Activated T-cell treated with anti-CD3 and anti-CD28 coated beads for 24 hours (primary cell): ENCODE measurements at regions not wholly inside any gene's neighbourhood (a gene's known extent, or its start where the extent isn't known, plus 50 kb on each side); places are given as distances from the start of the nearest gene placed in this dataset.

Experiments
- DNase-seq: peaks from one replicate; pipeline ENCODE4 v3.0.0-alpha.2; 2020; ENCODE audit warnings: low read depth

DNA sequence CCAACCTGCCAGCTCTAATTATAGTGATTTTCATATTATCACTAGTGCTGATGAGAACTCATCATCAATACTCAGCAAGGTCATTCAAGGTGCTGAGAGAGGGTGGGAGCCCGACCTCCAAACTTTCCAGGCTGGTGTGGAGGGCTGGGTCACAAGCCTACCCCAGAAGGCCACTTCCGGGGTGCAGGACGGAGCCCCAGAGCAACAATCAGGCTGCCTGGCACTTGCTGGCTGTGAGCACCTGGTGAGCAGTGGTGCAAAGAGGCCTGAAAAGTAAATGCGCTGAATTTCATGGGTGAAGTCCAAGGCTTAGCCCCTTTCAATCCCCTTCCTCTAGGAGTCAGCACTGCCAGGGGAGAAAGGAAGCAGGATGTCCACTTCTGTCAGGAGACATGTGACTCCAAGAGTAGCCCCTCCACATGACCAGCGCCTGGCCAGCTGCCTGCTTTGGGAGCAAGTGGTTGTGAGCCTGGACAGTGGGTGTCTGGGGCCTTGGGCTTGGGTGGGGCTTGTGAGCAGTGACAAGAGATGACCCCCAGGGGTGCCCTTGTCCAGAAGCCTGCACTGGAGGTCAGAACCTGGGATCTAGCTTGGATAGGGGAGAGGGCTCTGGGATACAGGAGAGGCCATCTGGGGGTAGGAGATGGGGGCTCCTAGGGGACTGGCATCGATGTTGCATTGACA lies 165.0 kb upstream of the TLE3 start:
- DNase-seq: no peak

DNA sequence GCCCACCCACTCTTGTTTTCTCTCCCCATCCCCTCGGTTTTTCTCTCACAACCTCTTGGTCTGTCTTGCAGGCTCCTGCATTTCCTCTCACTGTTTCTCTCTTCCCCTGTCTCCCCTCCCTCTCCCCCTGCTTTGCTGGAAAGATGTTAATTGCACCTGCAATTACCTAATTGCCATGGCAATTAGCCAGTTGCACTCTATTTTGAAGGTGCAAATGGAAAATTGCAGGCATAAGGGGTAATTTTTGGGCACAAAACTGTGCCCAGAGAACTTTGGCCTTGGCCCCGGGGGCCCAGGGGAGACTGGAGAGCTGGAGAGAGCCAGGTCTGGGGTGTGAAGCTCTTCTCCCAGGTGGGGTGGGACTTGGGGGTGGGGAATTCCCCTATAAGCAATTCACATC lies 164.5 kb upstream of the TLE3 start:
- DNase-seq: no peak

DNA sequence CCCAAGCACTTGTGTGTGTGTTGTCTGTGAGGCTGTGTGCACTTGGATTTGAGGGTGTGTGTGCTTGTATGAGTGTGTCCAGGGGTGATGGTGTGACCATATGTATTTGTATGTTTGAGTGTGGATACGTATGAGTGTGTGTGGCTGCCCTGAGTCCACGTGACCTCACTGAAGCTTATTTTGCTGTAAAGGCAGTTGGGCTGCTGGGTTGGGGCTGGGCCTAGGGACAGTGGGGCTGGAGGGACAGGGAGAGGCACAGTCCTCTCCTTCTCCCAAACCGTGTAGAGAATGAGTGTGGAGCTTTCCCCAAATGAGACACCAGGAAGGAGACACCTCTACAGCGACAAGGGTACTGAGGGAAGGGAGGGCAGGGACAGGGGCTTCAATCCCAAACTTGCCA lies 163.4 kb upstream of the TLE3 start:
- no peak for DNase-seq

DNA sequence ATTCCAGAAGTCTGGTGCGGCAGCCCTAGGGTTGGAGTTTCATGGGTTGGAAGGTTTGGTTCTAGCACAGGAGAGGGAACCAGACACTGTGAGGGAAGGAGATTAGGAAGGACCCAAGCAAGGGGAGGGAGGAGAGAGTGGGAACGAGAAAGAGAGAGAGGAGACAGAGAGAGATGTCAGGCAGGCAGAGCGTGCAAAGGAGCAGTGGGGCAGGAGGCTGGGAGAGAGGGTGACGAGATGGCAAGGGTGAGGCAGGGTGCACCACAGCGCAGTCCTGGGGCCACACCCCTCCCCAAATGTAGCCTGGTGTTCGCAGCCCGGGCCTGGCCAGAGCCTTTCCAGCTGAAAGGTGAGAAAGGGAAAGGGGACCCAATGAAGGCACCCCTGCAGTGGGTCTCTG lies 162.9 kb upstream of the TLE3 start:
- no peak for DNase-seq

DNA sequence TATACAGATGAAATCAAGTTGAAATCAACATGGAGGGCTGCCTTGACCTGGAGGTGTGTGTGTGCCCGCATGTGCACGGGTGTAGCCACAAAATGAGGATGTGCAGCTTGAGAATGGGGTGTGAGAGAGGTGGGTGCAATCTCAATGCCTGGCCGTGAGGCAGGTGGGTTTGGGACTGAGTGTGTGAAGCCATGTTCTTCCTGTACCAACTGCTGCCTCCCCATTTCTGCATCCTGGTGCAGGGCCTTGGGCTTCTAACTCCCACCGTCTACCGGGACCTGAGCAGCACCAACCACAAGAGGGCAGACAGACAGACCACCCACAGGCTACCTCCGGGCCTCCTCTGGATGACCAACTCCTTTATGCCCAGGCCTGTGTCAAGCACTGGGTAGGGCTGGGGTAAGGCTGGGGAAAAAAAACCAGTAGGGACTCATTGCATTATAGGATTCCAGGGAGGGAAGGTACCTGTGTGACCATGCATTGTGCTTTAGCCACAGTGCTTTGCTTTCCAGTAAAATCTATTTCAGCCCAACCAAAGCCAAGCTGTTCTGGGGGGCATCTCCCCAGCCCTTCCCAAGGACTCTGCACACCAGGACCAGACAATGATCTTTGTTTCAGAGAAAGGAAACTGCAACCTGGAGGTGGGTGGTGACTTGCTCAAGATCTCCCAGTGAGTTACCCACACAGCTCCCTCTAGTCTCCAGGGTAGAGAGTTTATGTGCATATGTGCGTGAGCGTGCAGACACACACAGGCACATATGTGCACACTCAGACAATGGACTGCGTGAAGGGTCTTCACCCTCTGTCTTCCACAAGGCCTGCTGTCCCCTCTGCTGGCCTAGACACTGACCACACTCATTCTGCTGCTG lies 162.2 kb upstream of the TLE3 start:
- DNase-seq: no peak

DNA sequence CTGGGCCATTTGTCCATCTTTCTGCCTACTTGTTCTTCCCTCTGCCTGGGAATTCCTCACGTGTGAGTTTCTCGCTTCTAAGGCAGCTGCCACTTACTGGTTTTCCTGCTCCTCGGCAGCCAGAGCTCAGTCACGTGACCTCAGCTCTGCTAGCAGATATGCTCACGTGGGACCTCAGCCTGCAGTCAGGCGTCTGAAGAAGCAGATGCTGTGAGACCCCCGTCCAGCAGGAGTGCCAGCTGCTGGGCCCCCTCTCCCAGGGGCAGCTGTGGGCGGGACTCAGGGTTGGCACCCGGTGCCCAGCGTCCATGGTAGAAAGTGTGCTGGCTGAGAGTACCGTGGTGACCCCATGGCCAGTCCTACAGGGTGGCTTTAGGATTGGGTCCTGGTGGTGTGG lies 161.3 kb upstream of the TLE3 start:
- DNase-seq: no peak

DNA sequence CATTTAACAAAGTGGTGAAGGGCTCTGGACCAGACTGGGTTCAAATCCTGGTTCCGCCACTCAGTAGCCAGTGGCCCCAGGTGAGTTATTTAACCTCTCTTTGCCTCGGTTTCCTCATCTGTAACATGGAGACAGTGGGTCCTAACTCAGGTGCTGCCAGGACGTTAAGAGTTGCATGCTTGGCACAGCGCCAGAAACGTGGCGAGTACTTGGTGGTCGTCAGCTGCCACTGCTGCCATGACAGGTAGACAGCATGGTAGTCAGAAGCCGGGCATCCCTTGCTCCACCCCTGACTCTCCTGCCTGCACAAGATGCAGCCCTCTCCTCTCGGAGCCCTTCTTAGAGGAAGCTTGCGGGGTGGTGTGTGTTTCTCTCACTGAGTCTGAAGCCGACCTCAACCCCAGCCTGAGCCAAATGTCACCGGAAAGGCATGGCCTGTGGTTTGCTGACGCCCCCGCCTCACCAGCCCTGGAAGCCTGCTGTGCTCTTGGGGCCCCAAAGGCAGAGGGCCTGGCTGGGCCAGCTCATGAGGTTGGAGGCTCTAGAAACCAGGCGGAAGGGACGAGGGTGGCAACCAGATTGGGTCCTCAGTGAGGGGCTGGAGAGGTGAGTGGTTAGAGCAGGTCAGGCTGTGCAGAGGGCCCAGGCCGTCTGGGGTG lies 160.8 kb upstream of the TLE3 start:
- DNase-seq: peak; percentile 62

DNA sequence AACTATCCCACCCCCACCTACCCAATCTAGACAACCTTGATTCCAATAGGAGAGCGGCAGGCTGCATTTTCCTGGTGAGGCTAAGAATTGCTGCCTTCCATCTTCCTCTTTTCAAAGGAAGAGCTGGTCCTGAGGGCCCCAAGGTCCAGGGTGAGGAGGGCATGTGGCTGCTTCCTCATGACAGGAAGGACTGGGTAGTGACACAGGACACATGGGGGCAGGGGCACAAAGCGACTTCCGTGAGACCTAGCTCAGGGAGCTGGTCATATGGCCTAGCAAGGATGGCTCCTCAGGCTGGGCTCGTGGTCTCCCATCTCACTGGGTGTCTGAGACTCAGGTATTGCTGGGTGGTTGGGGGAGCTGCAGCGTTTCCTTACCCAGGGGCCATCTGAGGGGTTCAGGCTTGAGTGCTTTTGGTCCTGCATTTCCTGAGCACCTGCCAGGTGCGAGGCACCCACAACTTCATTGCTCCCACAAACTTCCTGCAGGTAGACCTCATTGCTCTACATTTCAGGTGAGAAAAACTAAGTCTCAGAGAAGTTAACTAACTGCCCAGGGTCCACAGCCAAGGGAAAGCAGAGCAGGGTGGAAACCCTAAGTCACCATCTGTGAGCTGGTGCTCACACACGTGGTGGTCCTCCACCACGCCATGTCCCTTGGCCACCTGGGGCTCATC lies 160.0 kb upstream of the TLE3 start:
- no peak for DNase-seq

DNA sequence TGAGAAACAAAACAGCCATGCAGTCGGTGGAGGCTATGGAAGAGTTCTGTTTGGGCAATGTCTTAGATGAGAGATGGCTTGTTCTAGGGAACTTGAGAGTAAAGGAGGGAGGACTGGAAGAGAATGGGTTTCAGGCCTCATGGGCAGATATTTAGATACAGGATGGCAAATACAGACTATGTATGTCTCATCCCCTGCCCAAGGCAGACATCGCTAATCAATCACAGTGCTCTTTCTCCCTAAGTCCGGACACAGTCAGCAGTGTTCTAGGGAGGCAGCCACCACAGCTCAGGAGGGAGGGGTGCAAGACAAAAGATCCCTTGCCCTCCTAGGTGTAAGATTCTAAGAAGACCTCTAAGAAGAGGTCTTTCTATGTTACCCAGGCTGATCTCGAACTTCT lies 159.3 kb upstream of the TLE3 start:
- no peak for DNase-seq

DNA sequence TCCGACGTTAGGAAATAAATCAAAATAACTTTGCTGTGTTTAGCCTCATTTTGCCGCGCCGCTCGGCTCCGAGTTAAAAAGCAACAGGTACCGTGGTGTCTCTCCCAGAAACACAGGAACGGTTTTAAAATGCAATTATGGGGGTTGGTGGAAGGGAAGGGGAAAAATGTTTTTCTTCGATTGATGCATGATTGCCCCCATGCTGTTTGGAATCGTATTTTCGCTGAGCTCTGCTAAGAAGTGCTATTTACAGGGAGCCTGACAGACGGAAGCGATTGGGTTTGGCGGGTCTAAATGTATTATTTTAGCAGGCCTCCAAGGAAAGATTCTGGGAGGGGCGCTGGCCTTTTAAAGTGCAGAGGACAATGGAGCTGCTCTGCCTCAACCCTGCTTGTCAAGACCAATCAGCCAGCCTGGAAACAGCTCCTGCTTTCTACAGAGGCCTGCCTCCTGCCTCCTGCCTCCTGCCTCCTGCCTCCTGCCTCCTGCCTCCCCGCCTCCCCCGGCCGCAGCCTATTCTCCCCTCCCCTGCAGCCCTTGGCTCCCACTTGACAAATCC lies 156.7 kb upstream of the TLE3 start:
- no peak for DNase-seq

DNA sequence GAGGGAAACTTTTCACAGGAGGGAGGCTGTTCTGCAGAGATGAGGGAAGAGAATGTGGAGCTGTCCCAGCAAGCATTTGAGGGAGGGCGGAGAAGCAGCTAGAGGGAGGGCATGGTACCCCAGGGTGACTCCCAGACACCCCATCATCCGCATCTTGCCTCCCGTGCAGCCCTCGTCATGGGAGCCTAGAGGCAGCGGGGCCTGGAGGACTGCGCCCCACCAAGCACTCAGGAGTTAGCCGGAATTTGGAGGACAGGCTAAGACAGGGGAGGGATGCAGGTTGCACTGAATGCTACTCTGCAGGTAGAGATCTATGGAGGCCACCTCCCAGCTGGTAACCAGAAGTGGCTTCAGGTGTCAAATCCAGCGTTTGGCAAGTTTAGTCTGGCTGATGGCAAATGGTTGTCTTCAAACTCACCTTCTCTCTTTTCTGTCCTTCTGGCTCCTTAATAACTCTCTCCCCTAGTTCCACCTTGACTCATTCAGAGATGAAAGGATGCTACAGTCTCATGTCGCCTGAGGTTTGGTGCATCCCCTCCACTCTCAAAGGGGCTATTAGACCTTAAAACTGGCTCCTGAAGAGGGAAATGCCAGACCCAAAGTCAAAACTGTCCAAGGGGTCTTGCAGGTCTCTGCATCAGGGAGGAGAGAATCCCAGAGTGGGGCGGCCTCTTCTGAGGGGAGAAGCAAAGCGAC lies 155.9 kb upstream of the TLE3 start:
- DNase-seq: no peak

DNA sequence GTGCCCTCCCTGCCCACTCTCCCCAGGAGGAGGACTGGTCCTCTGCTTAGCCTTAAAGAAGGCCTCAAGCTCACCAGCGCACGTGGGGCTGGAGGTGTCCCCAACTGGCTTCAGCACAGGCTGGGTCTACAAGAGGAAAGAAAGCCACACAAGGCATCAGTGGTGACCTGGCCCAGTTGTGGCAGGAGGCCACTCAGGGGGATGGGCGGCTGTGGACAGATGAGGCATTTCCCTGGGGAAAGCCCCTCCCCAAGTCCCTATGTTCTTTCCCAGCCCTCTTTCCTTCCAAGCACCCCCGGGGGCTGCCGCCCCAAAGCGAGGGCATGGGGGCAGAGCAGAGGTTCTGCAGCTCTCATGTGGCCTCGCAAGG lies 155.2 kb upstream of the TLE3 start:
- no peak for DNase-seq

DNA sequence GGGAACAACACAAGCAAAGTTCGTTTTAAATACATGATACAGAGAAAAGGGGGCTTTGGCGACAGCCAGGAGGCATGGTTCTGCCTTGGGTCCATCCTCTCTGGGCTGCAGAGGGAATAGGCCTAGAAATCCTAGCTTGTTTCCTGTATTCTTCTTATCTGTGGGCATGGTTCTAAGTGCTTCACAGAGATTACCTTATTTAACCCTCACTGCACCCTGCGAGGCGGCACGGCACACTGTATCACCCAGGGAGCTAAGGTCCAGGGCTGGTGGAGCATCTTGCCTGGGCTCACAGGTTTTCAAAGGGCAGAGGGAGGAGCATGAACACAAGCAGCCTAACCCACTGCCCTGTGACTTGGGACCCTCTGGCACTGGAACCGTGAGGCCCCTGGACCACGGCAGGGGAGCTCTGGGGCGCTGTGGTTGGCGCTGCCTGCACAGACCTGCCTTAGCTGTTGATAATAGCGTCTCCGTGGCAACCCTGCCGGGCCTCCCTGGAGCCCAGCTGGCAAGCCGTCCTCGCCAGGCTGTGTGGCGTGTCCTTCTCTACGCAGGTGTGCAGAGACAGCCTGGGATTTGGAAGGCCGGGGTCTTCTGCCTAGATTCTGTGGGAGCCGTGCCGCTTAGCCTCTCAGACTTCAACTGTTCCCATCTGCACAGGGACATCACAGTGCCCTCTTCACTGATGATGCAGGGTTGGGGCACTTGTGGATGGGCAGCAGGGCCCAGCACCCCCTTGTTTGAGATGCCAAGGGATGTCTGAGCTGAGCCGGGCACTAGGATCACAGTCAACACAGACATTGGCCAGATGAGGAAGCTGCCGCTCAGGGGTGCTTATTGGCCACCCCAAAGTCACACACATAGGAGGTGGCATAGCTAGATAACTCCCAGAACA lies 154.6 kb upstream of the TLE3 start:
- DNase-seq: no peak

DNA sequence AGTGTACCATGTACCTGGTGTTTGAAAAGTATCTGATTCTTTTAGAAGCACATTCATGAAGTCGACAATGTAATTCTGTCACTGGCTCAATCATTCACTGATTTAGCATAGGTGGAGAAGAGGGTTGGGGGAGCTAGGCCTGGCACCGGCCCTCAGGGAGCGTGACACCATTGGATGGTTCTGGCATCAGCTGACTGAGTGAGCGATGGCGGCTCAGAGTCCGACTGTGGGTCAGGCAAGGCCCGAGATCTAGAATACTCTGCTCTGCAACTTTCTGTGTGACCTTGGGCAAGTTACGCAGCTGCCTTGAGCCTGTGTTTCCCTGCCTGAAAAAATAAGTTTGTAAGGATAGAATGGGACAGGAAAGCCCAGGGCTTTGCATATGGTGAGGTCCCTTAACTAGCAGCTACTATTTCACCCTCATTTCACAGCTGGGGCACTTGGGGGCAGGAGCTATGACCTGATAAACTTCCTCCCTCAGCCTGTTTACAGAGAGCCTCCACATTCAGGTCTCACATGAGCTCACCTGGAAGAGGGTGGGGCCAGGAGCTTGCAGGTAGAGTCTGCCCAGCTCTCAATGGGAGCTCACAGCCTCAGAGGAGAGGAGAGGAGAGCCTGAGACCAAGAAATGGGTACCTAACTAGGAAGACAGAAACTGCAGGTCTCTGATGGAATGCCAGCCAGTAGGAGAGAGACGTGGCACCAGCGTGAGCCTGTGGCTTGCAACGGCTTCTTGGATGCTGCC lies 153.7 kb upstream of the TLE3 start:
- no peak for DNase-seq

DNA sequence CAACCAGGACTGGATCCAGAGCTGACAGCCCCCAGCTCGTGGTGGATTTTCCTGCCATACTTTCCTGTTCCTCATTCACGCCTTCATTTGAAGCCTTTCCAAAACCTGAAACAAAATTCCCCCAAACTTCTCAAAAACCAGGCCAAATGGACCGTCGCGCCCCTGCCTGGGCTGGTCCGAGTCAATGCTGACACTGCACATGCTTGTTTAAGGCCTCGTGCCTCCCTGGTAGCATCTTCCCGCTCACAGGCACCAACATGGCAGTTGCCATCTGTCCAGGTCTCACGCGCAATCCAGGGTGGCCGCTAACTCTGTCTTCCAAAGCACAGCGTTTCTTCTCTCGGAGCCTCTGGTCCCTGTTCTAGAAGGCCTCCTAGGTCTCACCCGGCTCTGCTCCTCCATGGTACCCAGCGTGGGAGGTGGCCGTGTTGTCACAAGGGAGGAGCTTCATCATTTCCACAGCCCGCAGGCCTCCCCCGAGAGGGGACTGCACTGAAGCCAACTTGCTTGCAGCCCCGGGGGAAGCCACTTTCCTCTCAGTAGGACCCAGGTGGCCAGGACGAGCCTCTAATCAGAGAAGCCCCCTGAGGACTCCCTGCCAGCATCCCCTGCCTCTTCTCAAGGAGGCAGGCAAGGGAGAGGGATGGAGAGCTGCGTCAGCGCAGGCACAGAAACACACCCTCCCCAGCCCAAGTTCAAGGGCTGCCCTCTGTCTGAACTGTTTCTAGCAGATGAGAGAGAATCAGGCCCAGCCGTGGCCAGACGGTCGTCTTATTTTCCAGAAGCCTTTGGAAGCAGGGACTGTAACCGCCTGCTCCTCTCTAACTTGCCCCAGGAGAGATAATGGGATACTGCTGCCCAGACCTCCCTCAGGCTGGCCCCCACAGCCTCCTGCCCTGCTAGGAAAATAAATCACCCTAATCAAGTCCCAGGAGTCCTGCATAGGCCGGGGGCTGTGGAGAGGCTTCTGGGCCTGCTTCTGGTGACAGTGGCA lies 152.8 kb upstream of the TLE3 start:
- no peak for DNase-seq

DNA sequence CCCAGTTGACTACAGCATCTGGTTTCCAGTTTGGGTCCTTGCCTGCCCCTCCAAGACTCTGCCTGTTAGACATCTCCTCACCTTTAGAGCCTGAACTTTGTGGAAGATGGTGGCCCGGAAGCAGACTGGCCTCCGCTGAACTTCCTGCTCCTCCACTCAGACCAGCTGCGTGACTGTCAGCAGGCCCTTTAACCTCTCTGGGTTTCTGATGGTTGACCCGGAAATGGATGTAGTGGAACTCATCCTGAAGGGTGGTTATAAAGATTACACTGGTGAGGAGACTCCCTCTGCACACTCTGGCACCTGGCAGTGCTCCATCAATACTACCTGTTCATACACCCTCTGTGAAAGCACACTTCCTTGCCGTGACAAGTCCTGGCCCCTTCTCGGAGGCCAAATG lies 151.9 kb upstream of the TLE3 start:
- no peak for DNase-seq

DNA sequence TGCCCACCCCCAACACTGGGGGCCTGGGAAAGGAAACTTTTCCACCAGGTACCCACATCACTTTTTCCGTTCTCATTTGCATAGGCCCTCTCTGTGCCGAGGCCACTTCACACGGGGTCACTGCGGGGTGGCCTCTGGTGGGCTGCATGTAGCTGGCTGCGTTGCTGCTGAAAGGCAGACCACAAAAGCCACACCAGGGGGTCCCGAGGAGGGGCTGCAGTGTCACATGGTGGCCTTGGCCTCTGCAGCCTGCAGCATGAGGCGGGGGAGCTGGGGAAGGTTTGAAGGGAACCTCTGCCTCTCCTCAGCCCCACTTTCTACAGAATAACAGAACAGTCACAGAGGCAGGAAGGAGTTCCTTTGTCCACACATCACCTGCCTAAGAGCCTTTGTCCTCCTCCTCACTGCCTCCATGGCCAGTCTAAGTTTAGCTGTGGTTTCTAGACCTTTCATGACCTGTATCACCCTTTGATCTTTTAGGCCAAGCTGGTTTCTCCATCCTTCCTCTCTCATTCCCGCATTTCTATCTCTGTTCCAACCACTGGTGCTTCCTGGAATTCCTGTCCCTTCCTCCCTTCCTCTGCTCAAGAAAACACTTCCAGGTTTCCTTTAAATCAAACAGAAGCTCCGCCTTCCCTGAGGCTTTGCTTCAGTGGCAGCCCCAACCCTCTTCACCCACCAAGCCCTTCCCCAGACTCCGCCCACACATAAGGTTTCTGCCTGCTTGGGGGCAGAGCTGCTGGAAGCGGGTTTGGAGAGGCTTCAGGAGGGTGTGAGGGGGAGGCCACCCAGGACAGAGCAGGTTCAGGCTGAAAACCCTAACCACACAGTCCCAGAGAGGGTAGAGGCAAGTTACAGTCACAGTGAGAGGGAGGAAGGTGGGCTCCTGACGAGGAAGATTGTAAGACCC lies 150.7 kb upstream of the TLE3 start:
- DNase-seq: no peak

DNA sequence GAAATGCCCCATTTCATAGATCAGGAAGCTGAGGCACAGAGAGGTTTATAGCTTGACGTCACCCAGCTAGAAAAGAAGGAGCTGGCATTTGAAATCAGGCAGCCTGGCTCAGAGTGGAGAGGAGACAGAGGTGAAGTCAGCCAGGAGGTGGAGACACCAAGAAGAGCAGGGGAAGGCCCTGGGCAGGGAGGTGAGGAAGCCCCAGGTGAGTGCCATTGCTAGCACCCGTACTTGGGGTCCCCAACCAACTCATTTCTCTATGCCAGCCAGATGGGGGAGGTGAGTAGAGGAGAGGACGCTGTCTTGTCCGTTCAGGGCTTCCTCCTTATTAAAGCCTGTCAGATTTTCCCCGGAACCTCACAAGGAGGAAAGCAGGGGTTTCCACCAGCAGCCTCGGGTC lies 149.6 kb upstream of the TLE3 start:
- no peak for DNase-seq
